Neural cell (in vitro differentiated cells): ENCODE measurements at regions not wholly inside any gene's neighbourhood (a gene's known extent, or its start where the extent isn't known, plus 50 kb on each side); places are given as distances from the start of the nearest gene placed in this dataset.

ENCODE experiments used
- EP300 ChIP-seq: fragments of 450-650 bp; conservative IDR thresholded peaks from 2 replicates; pipeline ENCODE4 v1.6.1; 2014; ENCODE audit warnings: antibody characterized with exemption, mild to moderate bottlenecking, moderate library complexity; ENCODE audit not compliant: poor library complexity, severe bottlenecking
- EZH2 ChIP-seq: fragments of 200-600, 300-800 bp; shearing (Covaris generic), sonication (generic); IDR thresholded peaks from 2 replicates; pipeline ENCODE4 v1.6.1; 2014; ENCODE audit warnings: antibody characterized with exemption, low read length, borderline replicate concordance, mild to moderate bottlenecking; ENCODE audit not compliant: insufficient read depth, poor library complexity, severe bottlenecking
- POLR2AphosphoS5 ChIP-seq: IDR thresholded peaks from 2 replicates; pipeline ENCODE4 v1.6.1; 2012
- SMC3 ChIP-seq: fragments of 450-650 bp; conservative IDR thresholded peaks from 2 replicates; pipeline ENCODE4 v1.6.1; 2014; ENCODE audit warnings: antibody characterized with exemption, mild to moderate bottlenecking, moderate library complexity; ENCODE audit not compliant: poor library complexity
- TAF1 ChIP-seq: IDR thresholded peaks from 2 replicates; pipeline ENCODE4 v1.6.1; 2012; ENCODE audit warnings: low read depth
- TF ChIP-seq, protein P1 (sequence below): fragments of 450-650 bp; IDR thresholded peaks from 2 replicates; pipeline ENCODE4 v1.5.1; 2014; ENCODE audit warnings: antibody characterized with exemption, mild to moderate bottlenecking, moderate library complexity; ENCODE audit not compliant: poor library complexity, severe bottlenecking

DNA sequence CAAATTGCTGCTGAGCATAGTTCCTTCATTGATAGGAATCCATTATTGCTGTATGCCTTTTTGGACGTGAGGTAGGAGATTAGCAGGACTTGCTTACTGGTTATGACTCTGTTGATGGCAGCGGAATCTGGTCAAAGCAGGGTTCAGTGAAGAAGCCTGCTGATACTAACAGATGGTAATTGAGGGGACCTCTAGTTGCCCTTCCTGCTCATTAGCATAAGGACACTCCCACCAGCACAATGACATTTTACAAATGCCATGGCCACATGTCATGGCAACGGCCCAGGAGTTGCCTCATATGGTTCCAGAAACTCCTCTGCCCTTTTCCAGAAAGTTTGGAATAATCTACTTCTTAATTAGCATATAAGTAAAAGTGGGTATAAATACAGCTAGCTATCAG lies 417.5 kb downstream of the CDC14C start:
- TF ChIP-seq, protein P1, sequence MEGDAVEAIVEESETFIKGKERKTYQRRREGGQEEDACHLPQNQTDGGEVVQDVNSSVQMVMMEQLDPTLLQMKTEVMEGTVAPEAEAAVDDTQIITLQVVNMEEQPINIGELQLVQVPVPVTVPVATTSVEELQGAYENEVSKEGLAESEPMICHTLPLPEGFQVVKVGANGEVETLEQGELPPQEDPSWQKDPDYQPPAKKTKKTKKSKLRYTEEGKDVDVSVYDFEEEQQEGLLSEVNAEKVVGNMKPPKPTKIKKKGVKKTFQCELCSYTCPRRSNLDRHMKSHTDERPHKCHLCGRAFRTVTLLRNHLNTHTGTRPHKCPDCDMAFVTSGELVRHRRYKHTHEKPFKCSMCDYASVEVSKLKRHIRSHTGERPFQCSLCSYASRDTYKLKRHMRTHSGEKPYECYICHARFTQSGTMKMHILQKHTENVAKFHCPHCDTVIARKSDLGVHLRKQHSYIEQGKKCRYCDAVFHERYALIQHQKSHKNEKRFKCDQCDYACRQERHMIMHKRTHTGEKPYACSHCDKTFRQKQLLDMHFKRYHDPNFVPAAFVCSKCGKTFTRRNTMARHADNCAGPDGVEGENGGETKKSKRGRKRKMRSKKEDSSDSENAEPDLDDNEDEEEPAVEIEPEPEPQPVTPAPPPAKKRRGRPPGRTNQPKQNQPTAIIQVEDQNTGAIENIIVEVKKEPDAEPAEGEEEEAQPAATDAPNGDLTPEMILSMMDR, result no peak
- TF ChIP-seq POLR2AphosphoS5, result no peak
- TF ChIP-seq EP300, result no peak
- TF ChIP-seq EZH2, result no peak
- TF ChIP-seq SMC3, result no peak
- TF ChIP-seq TAF1, result no peak
